GM23338 (cell line): ENCODE measurements at regions not wholly inside any gene's neighbourhood (a gene's known extent, or its start where the extent isn't known, plus 50 kb on each side); places are given as distances from the start of the nearest gene placed in this dataset.

Experiments
- ATAC-seq: fragments of 200-7000 bp; cut with Tn5 transposase; 3 replicates; pipeline ENCODE4 v1.9.1; 2020
- DNase-seq: peaks from one replicate; pipeline ENCODE4 v3.0.0-alpha.2; 2015; ENCODE audit warnings: low spot score
- H2AFZ ChIP-seq: fragments of 200-600 bp; sonication (generic); 2 replicates; pipeline ENCODE4 v1.8.0; 2016; ENCODE audit warnings: antibody characterized with exemption, mild to moderate bottlenecking, moderate library complexity
- H3F3A ChIP-seq: fragments of 200-600 bp; sonication (generic); replicated peaks from 2 replicates; pipeline ENCODE4 v1.8.0; 2017; ENCODE audit warnings: antibody characterized with exemption, mixed run types, low read depth
- H3K27ac ChIP-seq: fragments of 200-600 bp; sonication (generic); 2 replicates; pipeline ENCODE4 v1.6.1; 2016; ENCODE audit warnings: low read depth
- H3K27me3 ChIP-seq: fragments of 200-600 bp; sonication (generic); 2 replicates; pipeline ENCODE4 v1.8.0; 2016; ENCODE audit warnings: mild to moderate bottlenecking, mixed run types, moderate library complexity; ENCODE audit not compliant: insufficient read depth
- H3K36me3 ChIP-seq: fragments of 200-600 bp; sonication (generic); 2 replicates; pipeline ENCODE4 v1.8.0; 2016; ENCODE audit warnings: mild to moderate bottlenecking; ENCODE audit not compliant: insufficient read depth
- H3K4me1 ChIP-seq: fragments of 200-600 bp; sonication (generic); 2 replicates; pipeline ENCODE4 v1.8.0; 2016; ENCODE audit warnings: mild to moderate bottlenecking, moderate library complexity; ENCODE audit not compliant: insufficient read depth
- H3K4me2 ChIP-seq: fragments of 200-600 bp; sonication (generic); 2 replicates; pipeline ENCODE4 v1.7.1; 2017; ENCODE audit warnings: mixed run types
- H3K4me3 ChIP-seq: fragments of 200-600 bp; sonication (generic); 2 replicates; pipeline ENCODE4 v1.6.1; 2016; ENCODE audit warnings: mixed run types
- H3K79me2 ChIP-seq: fragments of 200-600 bp; sonication (generic); replicated peaks from 2 replicates; pipeline ENCODE4 v1.8.0; 2017; ENCODE audit warnings: mild to moderate bottlenecking; ENCODE audit not compliant: insufficient read depth
- H3K9me2 ChIP-seq: fragments of 200-600 bp; sonication (generic); 2 replicates; pipeline ENCODE4 v1.8.0; 2017; ENCODE audit not compliant: insufficient read depth
- H4K20me1 ChIP-seq: fragments of 200-600 bp; sonication (generic); replicated peaks from 2 replicates; pipeline ENCODE4 v1.8.0; 2017; ENCODE audit warnings: mild to moderate bottlenecking; ENCODE audit not compliant: insufficient read depth
- H3K27ac Mint-ChIP-seq: 2 replicates; pipeline ENCODE4 v1.8.0; 2020; ENCODE audit warnings: inconsistent platforms, mild to moderate bottlenecking, moderate library complexity, mixed read lengths
- H3K27me3 Mint-ChIP-seq: 3 replicates; pipeline ENCODE4 v1.8.0; 2022; ENCODE audit warnings: low read depth, mild to moderate bottlenecking, moderate library complexity, mixed read lengths, inconsistent platforms; ENCODE audit not compliant: insufficient read depth, poor library complexity
- H3K36me3 Mint-ChIP-seq: 3 replicates; pipeline ENCODE4 v1.8.0; 2021; ENCODE audit warnings: low read depth, mild to moderate bottlenecking, inconsistent platforms, moderate library complexity, mixed read lengths
- H3K4me1 Mint-ChIP-seq: 3 replicates; pipeline ENCODE4 v1.8.0; 2020; ENCODE audit warnings: mild to moderate bottlenecking, inconsistent platforms, mixed read lengths
- H3K4me3 Mint-ChIP-seq: 3 replicates; pipeline ENCODE4 v1.8.0; 2021; ENCODE audit warnings: moderate library complexity, mild to moderate bottlenecking, inconsistent platforms, mixed read lengths
- H3K9me3 Mint-ChIP-seq: 3 replicates; pipeline ENCODE4 v1.8.0; 2020; ENCODE audit warnings: moderate library complexity, mild to moderate bottlenecking, inconsistent platforms, mixed read lengths
- CREB1 ChIP-seq: fragments of 250-450 bp; sonication (Bioruptor Pico); IDR thresholded peaks from 2 replicates; pipeline ENCODE4 v1.5.0; 2020; ENCODE audit warnings: low read depth, mild to moderate bottlenecking, moderate library complexity
- EZH2 ChIP-seq: fragments of 200-600 bp; sonication (generic); IDR thresholded peaks from one replicate; pipeline ENCODE4 v1.8.0; 2017; ENCODE audit warnings: antibody characterized with exemption, mild to moderate bottlenecking, low read depth; ENCODE audit not compliant: unreplicated experiment
- EZH2phosphoT487 ChIP-seq: fragments of 200-600 bp; sonication (generic); IDR thresholded peaks from one replicate; pipeline ENCODE4 v1.8.1; 2018; ENCODE audit warnings: antibody characterized with exemption; ENCODE audit not compliant: unreplicated experiment
- JUNB ChIP-seq: IDR thresholded peaks from one replicate; pipeline ENCODE4 v1.6.1; 2016; ENCODE audit warnings: antibody characterized with exemption; ENCODE audit not compliant: unreplicated experiment
- NANOG ChIP-seq: IDR thresholded peaks from 2 replicates; pipeline ENCODE4 v1.6.1; 2016; ENCODE audit warnings: antibody characterized with exemption, borderline replicate concordance
- POLR2AphosphoS5 ChIP-seq: IDR thresholded peaks from 2 replicates; pipeline ENCODE4 v1.6.1; 2016; ENCODE audit warnings: antibody characterized with exemption, low read depth
- STAT1 ChIP-seq: IDR thresholded peaks from one replicate; pipeline ENCODE4 v1.6.1; 2016; ENCODE audit warnings: antibody characterized with exemption; ENCODE audit not compliant: unreplicated experiment
- ZNF114 ChIP-seq: fragments of 250-450 bp; sonication (Bioruptor Pico); IDR thresholded peaks from 2 replicates; pipeline ENCODE4 v1.5.0; 2020; ENCODE audit warnings: mild to moderate bottlenecking, moderate library complexity
- ZNF331 ChIP-seq: fragments of 250-450 bp; sonication (Bioruptor Pico); IDR thresholded peaks from 2 replicates; pipeline ENCODE4 v1.5.0; 2020; ENCODE audit warnings: low read depth, mild to moderate bottlenecking, moderate library complexity
- TF ChIP-seq, protein P1 (sequence below): IDR thresholded peaks from one replicate; pipeline ENCODE4 v1.6.1; 2018; ENCODE audit warnings: antibody characterized with exemption; ENCODE audit not compliant: unreplicated experiment
- TF ChIP-seq, protein P2 (sequence below): IDR thresholded peaks from 2 replicates; pipeline ENCODE4 v1.6.1; 2016; ENCODE audit warnings: antibody characterized with exemption
- TF ChIP-seq, protein P3 (sequence below), 2 experiments: fragments of 200-600 bp in 1 of 2; sonication (generic) in 1 of 2; conservative IDR thresholded peaks; 2 replicates each; pipeline versions ENCODE4 v1.5.1 to v1.6.1; 2016 to 2017; ENCODE audit warnings: antibody characterized with exemption in 2 of 2, low read depth in 2 of 2, mild to moderate bottlenecking in 2 of 2, moderate library complexity in 1 of 2
- TF ChIP-seq, protein P4 (sequence below): fragments of 250-450 bp; sonication (Bioruptor Pico); IDR thresholded peaks from 2 replicates; pipeline ENCODE4 v1.5.0; 2020; ENCODE audit warnings: mild to moderate bottlenecking, moderate library complexity

DNA sequence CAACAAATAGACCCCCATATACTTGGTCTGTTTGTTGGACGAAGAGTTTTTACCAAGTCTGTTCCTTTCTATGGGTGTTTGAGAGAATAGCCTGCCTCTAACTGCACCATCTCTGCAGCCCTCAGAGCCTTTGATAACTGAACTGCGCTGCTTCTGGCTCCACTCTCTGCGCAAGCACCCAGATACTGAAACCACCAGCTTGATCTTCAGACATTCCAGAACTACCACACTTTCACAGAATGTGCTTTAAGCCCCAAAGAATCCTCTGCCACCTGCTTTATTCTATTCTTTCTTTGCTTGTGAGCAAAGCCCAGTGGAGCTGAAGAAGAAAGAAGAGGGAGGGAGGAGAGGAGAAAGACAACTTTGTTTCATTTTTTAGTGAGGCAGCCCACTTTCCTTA lies 380.7 kb downstream of the BCL11A start:
- H3K9me2 ChIP-seq: peaks cover 10% of the 10 kb centered on the region; the same call in 1 of the 2 replicates
- no peaks in the 10 kb centered on the region for H4K20me1 ChIP-seq
- no peaks in the 10 kb centered on the region for H3K27me3 Mint-ChIP-seq
- H3K27ac Mint-ChIP-seq: no peak overlapping the region
- no peaks in the 10 kb centered on the region for H3K79me2 ChIP-seq
- H3F3A ChIP-seq: no peaks in the 10 kb centered on the region
- no peaks in the 10 kb centered on the region for H3K9me3 Mint-ChIP-seq
- no peak for TF ChIP-seq ZNF114 (CRISPR knock-in tag)
- TF ChIP-seq, protein P1, sequence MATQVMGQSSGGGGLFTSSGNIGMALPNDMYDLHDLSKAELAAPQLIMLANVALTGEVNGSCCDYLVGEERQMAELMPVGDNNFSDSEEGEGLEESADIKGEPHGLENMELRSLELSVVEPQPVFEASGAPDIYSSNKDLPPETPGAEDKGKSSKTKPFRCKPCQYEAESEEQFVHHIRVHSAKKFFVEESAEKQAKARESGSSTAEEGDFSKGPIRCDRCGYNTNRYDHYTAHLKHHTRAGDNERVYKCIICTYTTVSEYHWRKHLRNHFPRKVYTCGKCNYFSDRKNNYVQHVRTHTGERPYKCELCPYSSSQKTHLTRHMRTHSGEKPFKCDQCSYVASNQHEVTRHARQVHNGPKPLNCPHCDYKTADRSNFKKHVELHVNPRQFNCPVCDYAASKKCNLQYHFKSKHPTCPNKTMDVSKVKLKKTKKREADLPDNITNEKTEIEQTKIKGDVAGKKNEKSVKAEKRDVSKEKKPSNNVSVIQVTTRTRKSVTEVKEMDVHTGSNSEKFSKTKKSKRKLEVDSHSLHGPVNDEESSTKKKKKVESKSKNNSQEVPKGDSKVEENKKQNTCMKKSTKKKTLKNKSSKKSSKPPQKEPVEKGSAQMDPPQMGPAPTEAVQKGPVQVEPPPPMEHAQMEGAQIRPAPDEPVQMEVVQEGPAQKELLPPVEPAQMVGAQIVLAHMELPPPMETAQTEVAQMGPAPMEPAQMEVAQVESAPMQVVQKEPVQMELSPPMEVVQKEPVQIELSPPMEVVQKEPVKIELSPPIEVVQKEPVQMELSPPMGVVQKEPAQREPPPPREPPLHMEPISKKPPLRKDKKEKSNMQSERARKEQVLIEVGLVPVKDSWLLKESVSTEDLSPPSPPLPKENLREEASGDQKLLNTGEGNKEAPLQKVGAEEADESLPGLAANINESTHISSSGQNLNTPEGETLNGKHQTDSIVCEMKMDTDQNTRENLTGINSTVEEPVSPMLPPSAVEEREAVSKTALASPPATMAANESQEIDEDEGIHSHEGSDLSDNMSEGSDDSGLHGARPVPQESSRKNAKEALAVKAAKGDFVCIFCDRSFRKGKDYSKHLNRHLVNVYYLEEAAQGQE: no peak
- no peak for TF ChIP-seq EZH2phosphoT487
- no peak for TF ChIP-seq CREB1 (CRISPR knock-in tag)
- no peak for TF ChIP-seq POLR2AphosphoS5
- TF ChIP-seq, protein P2, sequence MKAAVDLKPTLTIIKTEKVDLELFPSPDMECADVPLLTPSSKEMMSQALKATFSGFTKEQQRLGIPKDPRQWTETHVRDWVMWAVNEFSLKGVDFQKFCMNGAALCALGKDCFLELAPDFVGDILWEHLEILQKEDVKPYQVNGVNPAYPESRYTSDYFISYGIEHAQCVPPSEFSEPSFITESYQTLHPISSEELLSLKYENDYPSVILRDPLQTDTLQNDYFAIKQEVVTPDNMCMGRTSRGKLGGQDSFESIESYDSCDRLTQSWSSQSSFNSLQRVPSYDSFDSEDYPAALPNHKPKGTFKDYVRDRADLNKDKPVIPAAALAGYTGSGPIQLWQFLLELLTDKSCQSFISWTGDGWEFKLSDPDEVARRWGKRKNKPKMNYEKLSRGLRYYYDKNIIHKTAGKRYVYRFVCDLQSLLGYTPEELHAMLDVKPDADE: no peak
- TF ChIP-seq ZNF331 (CRISPR knock-in tag): no peak
- TF ChIP-seq JUNB: no peak
- no peak for TF ChIP-seq STAT1
- TF ChIP-seq, protein P3, sequence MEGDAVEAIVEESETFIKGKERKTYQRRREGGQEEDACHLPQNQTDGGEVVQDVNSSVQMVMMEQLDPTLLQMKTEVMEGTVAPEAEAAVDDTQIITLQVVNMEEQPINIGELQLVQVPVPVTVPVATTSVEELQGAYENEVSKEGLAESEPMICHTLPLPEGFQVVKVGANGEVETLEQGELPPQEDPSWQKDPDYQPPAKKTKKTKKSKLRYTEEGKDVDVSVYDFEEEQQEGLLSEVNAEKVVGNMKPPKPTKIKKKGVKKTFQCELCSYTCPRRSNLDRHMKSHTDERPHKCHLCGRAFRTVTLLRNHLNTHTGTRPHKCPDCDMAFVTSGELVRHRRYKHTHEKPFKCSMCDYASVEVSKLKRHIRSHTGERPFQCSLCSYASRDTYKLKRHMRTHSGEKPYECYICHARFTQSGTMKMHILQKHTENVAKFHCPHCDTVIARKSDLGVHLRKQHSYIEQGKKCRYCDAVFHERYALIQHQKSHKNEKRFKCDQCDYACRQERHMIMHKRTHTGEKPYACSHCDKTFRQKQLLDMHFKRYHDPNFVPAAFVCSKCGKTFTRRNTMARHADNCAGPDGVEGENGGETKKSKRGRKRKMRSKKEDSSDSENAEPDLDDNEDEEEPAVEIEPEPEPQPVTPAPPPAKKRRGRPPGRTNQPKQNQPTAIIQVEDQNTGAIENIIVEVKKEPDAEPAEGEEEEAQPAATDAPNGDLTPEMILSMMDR (conservative IDR thresholded peaks at IDR 0.05; ENCODE audit: low read depth in 2 of 2): no peak
- TF ChIP-seq, protein P4, sequence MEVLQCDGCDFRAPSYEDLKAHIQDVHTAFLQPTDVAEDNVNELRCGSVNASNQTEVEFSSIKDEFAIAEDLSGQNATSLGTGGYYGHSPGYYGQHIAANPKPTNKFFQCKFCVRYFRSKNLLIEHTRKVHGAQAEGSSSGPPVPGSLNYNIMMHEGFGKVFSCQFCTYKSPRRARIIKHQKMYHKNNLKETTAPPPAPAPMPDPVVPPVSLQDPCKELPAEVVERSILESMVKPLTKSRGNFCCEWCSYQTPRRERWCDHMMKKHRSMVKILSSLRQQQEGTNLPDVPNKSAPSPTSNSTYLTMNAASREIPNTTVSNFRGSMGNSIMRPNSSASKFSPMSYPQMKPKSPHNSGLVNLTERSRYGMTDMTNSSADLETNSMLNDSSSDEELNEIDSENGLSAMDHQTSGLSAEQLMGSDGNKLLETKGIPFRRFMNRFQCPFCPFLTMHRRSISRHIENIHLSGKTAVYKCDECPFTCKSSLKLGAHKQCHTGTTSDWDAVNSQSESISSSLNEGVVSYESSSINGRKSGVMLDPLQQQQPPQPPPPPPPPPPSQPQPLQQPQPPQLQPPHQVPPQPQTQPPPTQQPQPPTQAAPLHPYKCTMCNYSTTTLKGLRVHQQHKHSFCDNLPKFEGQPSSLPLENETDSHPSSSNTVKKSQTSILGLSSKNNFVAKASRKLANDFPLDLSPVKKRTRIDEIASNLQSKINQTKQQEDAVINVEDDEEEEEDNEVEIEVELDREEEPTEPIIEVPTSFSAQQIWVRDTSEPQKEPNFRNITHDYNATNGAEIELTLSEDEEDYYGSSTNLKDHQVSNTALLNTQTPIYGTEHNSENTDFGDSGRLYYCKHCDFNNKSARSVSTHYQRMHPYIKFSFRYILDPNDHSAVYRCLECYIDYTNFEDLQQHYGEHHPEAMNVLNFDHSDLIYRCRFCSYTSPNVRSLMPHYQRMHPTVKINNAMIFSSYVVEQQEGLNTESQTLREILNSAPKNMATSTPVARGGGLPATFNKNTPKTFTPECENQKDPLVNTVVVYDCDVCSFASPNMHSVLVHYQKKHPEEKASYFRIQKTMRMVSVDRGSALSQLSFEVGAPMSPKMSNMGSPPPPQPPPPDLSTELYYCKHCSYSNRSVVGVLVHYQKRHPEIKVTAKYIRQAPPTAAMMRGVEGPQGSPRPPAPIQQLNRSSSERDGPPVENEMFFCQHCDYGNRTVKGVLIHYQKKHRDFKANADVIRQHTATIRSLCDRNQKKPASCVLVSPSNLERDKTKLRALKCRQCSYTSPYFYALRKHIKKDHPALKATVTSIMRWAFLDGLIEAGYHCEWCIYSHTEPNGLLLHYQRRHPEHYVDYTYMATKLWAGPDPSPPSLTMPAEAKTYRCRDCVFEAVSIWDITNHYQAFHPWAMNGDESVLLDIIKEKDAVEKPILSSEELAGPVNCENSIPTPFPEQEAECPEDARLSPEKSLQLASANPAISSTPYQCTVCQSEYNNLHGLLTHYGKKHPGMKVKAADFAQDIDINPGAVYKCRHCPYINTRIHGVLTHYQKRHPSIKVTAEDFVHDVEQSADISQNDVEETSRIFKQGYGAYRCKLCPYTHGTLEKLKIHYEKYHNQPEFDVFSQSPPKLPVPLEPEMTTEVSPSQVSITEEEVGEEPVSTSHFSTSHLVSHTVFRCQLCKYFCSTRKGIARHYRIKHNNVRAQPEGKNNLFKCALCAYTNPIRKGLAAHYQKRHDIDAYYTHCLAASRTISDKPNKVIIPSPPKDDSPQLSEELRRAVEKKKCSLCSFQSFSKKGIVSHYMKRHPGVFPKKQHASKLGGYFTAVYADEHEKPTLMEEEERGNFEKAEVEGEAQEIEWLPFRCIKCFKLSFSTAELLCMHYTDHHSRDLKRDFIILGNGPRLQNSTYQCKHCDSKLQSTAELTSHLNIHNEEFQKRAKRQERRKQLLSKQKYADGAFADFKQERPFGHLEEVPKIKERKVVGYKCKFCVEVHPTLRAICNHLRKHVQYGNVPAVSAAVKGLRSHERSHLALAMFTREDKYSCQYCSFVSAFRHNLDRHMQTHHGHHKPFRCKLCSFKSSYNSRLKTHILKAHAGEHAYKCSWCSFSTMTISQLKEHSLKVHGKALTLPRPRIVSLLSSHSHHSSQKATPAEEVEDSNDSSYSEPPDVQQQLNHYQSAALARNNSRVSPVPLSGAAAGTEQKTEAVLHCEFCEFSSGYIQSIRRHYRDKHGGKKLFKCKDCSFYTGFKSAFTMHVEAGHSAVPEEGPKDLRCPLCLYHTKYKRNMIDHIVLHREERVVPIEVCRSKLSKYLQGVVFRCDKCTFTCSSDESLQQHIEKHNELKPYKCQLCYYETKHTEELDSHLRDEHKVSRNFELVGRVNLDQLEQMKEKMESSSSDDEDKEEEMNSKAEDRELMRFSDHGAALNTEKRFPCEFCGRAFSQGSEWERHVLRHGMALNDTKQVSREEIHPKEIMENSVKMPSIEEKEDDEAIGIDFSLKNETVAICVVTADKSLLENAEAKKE (CRISPR knock-in tag): no peak
- no peak for TF ChIP-seq EZH2
- no peak for TF ChIP-seq NANOG
- no peaks in the 10 kb centered on the region for H3K36me3 ChIP-seq
- no peaks in the 10 kb centered on the region for H3K36me3 Mint-ChIP-seq
- no peak for DNase-seq
- no peak for ATAC-seq
- no peak overlapping the region for H3K4me2 ChIP-seq
- no peak overlapping the region for H3K4me3 Mint-ChIP-seq
- no peaks in the 10 kb centered on the region for H3K4me1 ChIP-seq
- no peak overlapping the region for H3K27ac ChIP-seq
- no peak overlapping the region for H3K4me3 ChIP-seq
- H3K4me1 Mint-ChIP-seq: no peaks in the 10 kb centered on the region
- no peaks in the 10 kb centered on the region for H3K27me3 ChIP-seq
- no peak overlapping the region for H2AFZ ChIP-seq
